Hematopoietic multipotent progenitor cell treated with erythropoietin and hydrocortisone succinate and interleukin-3 and kit ligand, for 4 days (in vitro differentiated cells): ENCODE measurements at regions not wholly inside any gene's neighbourhood (a gene's known extent, or its start where the extent isn't known, plus 50 kb on each side); places are given as distances from the start of the nearest gene placed in this dataset.
"Not testable (repeated sequence)": the region's sequence is repeated elsewhere in the genome, so short reads cannot be mapped to it uniquely, and the experiment has no call there.

ENCODE experiments used
- DNase-seq: peaks from one replicate; pipeline ENCODE4 v3.0.0-alpha.2; 2015

DNA sequence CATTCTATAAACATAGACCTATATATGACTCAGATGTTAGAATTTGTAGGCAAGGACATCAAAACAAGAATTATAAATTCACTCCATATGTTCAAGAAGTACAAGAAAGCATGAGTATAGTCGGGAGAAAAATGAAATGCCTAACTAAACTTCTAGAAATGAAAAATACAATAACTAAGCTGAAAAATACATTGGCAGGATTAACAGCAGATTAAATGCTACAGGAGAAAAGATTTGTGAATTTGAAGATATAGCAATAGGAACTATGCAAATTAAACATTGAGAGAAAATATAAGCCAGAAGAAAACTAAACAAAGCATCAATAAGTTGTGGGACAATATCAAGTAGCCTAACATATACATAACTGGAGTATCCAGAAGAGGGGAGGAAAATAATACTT lies 55.3 kb upstream of the PRSS3 start:
- DNase-seq = no peak

DNA sequence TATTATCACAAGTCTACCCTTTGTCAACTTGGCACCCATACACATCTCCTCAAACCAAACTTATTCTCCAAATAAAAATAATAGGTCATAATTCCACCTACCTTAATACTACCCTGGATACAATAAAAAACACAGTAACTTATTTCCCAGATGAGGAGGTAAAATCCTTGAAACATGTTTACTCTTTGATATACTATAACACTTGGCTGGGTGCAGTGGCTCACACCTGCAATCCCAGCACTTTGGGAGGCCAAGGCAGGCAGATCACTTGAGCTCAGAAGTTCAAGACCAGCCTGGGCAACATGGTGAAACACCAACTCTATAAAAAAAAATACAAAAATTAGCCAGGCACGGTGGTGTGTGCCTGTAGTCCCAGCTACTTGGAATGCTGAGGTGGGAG lies 54.4 kb upstream of the PRSS3 start:
- DNase-seq = not testable (repeated sequence)

DNA sequence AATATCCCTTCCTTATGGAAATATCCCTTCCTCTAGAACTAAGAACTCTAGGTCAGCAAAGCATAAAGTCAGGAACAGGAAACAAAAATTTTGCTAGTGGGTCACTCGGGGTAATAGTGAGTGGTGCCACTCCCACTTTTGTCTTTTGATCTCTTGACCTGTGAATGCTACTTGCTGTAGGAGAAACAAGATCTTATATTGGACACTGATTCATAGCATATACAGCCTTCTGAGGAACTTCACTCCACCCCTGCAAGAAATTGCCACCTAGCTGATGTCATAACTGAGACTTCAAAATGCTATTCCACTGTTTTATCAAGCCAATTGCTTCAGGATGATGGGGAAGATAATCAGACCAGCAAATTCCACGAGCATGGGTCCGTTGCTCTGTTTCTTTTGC lies 53.3 kb upstream of the PRSS3 start:
- DNase-seq = no peak

DNA sequence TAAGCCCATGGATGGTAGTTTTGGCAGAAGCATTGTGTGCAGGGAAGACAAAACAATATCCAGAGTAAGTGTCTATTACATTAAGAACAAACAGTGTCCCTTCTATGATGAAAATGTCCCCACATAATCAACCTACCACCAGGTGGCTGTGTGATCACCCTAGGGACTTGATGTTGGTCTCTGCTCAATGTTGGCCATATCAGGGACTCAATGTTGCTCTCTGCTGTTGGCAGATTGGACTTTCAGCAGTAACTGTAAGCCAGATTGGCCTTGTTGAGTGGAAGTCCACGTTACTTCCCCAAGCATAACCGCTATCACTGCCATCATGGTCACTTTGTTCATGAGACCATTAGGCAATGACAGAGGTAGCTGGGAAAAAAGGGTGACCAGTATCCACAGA lies 52.8 kb upstream of the PRSS3 start:
- peak; percentile 66 for DNase-seq
